Heart left ventricle (tissue), 13 donors: ENCODE measurements at regions not wholly inside any gene's neighbourhood (a gene's known extent, or its start where the extent isn't known, plus 50 kb on each side); places are given as distances from the start of the nearest gene placed in this dataset.

Experiments used
- CTCF ChIP-seq, 12 donors: fragments of 200-600 bp; sonication (generic) in 4 of 12; IDR thresholded peaks; one replicate each; pipeline versions ENCODE4 v1.5.0 to v1.8.0; 2018 to 2022; ENCODE audit warnings: antibody characterized with exemption in 12 of 12, mild to moderate bottlenecking in 5 of 12
- POLR2A ChIP-seq, 2 donors: fragments of 450-650 bp; IDR thresholded peaks; one replicate each; pipeline ENCODE4 v1.6.1; 2017; ENCODE audit warnings: antibody characterized with exemption in 2 of 2, mild to moderate bottlenecking in 2 of 2, moderate library complexity in 2 of 2
- donor health status: ischemic (EF 13 %, LVEDD 7.1; RV severe dilation, severe dysfunction).
- donor health status: DM: no; HTN: yes; CAD: no.
- donor health status: DM: no; HTN: no; CAD: no.
- donor health status: ischemic (EF 25% LVEDD 6.9; RV normal size, moderate dysfunction).
- donor health status: ischemic (EF 25% LVEDD 5.7; RV mildly dilated, moderate dysfunction).
- donor health status: ischemic (EF 35%, LVEDD 5.7; RV mildly dilated, moderate dysfunction).
- donor health status: nonischemic (EF 11% LVEDD 7.7; RV severe dilation, severe dysfunction).
- donor health status: DM: yes; HTN: yes; CAD: no.
- donor health status: PGD.
- donor health status: ischemic (EF 29% LVEDD 5.4; RV normal size, mild dysfunction).
- donor health status: nonischemic (EF 23%, LVEDD 6.1; RV moderate dilation, normal function).

GRCh38 chr6:167500961-167501360, 176.1 kb downstream of the TTLL2 start:
- TF ChIP-seq POLR2A (IDR thresholded peaks at IDR 0.05) = no peak
- no peak for TF ChIP-seq CTCF (IDR thresholded peaks at IDR 0.05)
